Heart left ventricle (tissue), 13 donors: ENCODE measurements at regions not wholly inside any gene's neighbourhood (a gene's known extent, or its start where the extent isn't known, plus 50 kb on each side); places are given as distances from the start of the nearest gene placed in this dataset.

Experiments
- CTCF ChIP-seq, 12 donors: fragments of 200-600 bp; sonication (generic) in 4 of 12; IDR thresholded peaks; one replicate each; pipeline versions ENCODE4 v1.5.0 to v1.8.0; 2018 to 2022; ENCODE audit warnings: antibody characterized with exemption in 12 of 12, mild to moderate bottlenecking in 5 of 12
- POLR2A ChIP-seq, 2 donors: fragments of 450-650 bp; IDR thresholded peaks; one replicate each; pipeline ENCODE4 v1.6.1; 2017; ENCODE audit warnings: antibody characterized with exemption in 2 of 2, mild to moderate bottlenecking in 2 of 2, moderate library complexity in 2 of 2
- donor health status: ischemic (EF 13 %, LVEDD 7.1; RV severe dilation, severe dysfunction).
- donor health status: DM: no; HTN: yes; CAD: no.
- donor health status: DM: no; HTN: no; CAD: no.
- donor health status: ischemic (EF 25% LVEDD 6.9; RV normal size, moderate dysfunction).
- donor health status: ischemic (EF 25% LVEDD 5.7; RV mildly dilated, moderate dysfunction).
- donor health status: ischemic (EF 35%, LVEDD 5.7; RV mildly dilated, moderate dysfunction).
- donor health status: nonischemic (EF 11% LVEDD 7.7; RV severe dilation, severe dysfunction).
- donor health status: DM: yes; HTN: yes; CAD: no.
- donor health status: PGD.
- donor health status: ischemic (EF 29% LVEDD 5.4; RV normal size, mild dysfunction).
- donor health status: nonischemic (EF 23%, LVEDD 6.1; RV moderate dilation, normal function).

- no peak for TF ChIP-seq CTCF (IDR thresholded peaks at IDR 0.05)
- TF ChIP-seq POLR2A (IDR thresholded peaks at IDR 0.05), result no peak
Observed at GRCh38 chr2:38487852-38488251, 110.8 kb upstream of the ATL2 start.
